ENCODE measurements at regions not wholly inside any gene's neighbourhood (a gene's known extent, or its start where the extent isn't known, plus 50 kb on each side); places are given as distances from the start of the nearest gene placed in this dataset.

- DNase-seq = no peak
- Histone ChIP-seq H3K4me2 (ENCODE audit: insufficient read depth, insufficient read length, low read length) (no peak overlapping the region), H2BK5ac (ENCODE audit: insufficient read length, low read length) (no peak overlapping the region), H3K79me1 (ENCODE audit: insufficient read depth, low read depth, low read length, poor library complexity, severe bottlenecking) (no peaks in the 10 kb centered on the region), H3K27ac (ENCODE audit: insufficient read length, low read depth, low read length) (no peak overlapping the region), H3K27me3 (ENCODE audit: insufficient read depth, low read length) (no peaks in the 10 kb centered on the region), H2AFZ (ENCODE audit: low read length) (no peak overlapping the region), H3K56ac (ENCODE audit: insufficient read length, low read depth, low read length) (no peak overlapping the region), H2BK20ac (ENCODE audit: low read depth, low read length, poor library complexity, severe bottlenecking) (no peak overlapping the region), H2BK12ac (ENCODE audit: insufficient read length, low read depth, low read length) (no peak overlapping the region), H2AK5ac (ENCODE audit: insufficient read length, low read length) (no peak overlapping the region), H3K4ac (ENCODE audit: low read depth, low read length) (no peak overlapping the region), H3K23me2 (ENCODE audit: insufficient read length, low read depth, low read length, poor library complexity, severe bottlenecking) (no peaks in the 10 kb centered on the region), H3K9ac (ENCODE audit: extremely low read depth, insufficient read length, low read length) (no peak overlapping the region), H2BK15ac (ENCODE audit: low read depth, low read length) (no peak overlapping the region), H3K79me2 (ENCODE audit: insufficient read depth, low read length) (no peaks in the 10 kb centered on the region), H3K4me1 (ENCODE audit: insufficient read depth, low read length) (peaks cover 3% of the 10 kb centered on the region; the same call in 1 of the 2 replicates), H3K23ac (ENCODE audit: insufficient read length, low read depth, low read length) (no peak overlapping the region), H3K9me3 (ENCODE audit: control insufficient read depth, low read depth, low read length) (no peaks in the 10 kb centered on the region), H4K91ac (ENCODE audit: insufficient read length, low read depth, low read length) (no peak overlapping the region), H2BK120ac (ENCODE audit: low read depth, low read length, poor library complexity, severe bottlenecking) (no peak overlapping the region), H4K8ac (replicated peaks; ENCODE audit: insufficient read length, low read depth, low read length) (no peak overlapping the region), H3K18ac (ENCODE audit: insufficient read length, low read depth, low read length) (no peak overlapping the region), H4K20me1 (ENCODE audit: control insufficient read depth, insufficient read depth, insufficient read length) (no peaks in the 10 kb centered on the region), H4K5ac (ENCODE audit: insufficient read length, low read depth, low read length) (no peak overlapping the region), H3T11ph (ENCODE audit: low read length) (no peak overlapping the region), H3K14ac (ENCODE audit: insufficient read depth, low read length) (no peak overlapping the region)
- TF ChIP-seq, protein P1, sequence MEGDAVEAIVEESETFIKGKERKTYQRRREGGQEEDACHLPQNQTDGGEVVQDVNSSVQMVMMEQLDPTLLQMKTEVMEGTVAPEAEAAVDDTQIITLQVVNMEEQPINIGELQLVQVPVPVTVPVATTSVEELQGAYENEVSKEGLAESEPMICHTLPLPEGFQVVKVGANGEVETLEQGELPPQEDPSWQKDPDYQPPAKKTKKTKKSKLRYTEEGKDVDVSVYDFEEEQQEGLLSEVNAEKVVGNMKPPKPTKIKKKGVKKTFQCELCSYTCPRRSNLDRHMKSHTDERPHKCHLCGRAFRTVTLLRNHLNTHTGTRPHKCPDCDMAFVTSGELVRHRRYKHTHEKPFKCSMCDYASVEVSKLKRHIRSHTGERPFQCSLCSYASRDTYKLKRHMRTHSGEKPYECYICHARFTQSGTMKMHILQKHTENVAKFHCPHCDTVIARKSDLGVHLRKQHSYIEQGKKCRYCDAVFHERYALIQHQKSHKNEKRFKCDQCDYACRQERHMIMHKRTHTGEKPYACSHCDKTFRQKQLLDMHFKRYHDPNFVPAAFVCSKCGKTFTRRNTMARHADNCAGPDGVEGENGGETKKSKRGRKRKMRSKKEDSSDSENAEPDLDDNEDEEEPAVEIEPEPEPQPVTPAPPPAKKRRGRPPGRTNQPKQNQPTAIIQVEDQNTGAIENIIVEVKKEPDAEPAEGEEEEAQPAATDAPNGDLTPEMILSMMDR (conservative IDR thresholded peaks at IDR 0.05) = peak; percentile 83
- Mint-ChIP-seq H3K4me3 (no peak overlapping the region), H3K4me1 (peaks cover 5 to 7% of the 10 kb centered on the region in 2 experiments), H3K27ac (no peak overlapping the region), H3K36me3 (ENCODE audit: insufficient read depth in 1 of 3, low read depth in 3 of 3) (peaks cover 12 to 22% (median 15%) of the 10 kb centered on the region in 3 experiments; a peak in 6 of 7 replicates), H3K9me3 (peaks cover 22 to 26% of the 10 kb centered on the region in 2 experiments), H3K27me3 (ENCODE audit: low read depth) (no peaks in the 10 kb centered on the region)
- WGBS (ENCODE audit: extremely low coverage, insufficient read length, low lambda C conversion rate) = no CpG with 5 or more reads among the region's 5 CpGs
Measured at GRCh38 chr5:12023614-12024241, 119.5 kb upstream of the CTNND2 start.
